ENCODE measurements at regions not wholly inside any gene's neighbourhood (a gene's known extent, or its start where the extent isn't known, plus 50 kb on each side); places are given as distances from the start of the nearest gene placed in this dataset.

DNA sequence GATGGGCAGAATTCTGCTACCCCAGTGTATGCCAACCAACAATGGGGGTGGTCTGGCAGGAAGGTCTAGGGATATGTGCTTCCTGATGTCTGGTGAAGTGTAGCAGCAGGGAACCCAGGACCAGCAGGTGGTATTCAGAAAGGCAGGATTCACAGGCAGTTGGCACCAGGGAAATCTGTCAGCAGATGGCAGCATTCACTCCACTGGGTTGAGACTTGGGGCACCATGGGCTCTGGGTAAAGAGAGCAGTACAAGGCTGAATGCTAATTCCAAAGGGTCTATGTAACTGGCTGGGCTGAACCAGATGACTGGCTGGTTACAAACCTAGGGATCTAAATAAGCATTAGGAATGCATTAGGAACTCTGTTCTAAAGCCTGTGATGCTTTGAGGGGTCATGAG lies 466.9 kb upstream of the STXBP6 start:
- Histone ChIP-seq H3K4me1 (no peaks in the 10 kb centered on the region), H3K27ac (no peak overlapping the region), H3K4me3 (no peak overlapping the region), H3K9me3 (no peaks in the 10 kb centered on the region), H3K27me3 (ENCODE audit: low read depth) (no peaks in the 10 kb centered on the region), H3K36me3 (no peaks in the 10 kb centered on the region)
- no peak for DNase-seq
- intact Hi-C loops (cut with DNase I) = no loop called here
- TF ChIP-seq, protein P1, sequence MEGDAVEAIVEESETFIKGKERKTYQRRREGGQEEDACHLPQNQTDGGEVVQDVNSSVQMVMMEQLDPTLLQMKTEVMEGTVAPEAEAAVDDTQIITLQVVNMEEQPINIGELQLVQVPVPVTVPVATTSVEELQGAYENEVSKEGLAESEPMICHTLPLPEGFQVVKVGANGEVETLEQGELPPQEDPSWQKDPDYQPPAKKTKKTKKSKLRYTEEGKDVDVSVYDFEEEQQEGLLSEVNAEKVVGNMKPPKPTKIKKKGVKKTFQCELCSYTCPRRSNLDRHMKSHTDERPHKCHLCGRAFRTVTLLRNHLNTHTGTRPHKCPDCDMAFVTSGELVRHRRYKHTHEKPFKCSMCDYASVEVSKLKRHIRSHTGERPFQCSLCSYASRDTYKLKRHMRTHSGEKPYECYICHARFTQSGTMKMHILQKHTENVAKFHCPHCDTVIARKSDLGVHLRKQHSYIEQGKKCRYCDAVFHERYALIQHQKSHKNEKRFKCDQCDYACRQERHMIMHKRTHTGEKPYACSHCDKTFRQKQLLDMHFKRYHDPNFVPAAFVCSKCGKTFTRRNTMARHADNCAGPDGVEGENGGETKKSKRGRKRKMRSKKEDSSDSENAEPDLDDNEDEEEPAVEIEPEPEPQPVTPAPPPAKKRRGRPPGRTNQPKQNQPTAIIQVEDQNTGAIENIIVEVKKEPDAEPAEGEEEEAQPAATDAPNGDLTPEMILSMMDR (IDR thresholded peaks at IDR 0.05) = no peak
- ATAC-seq = no peak

- H3K27ac ChIP-seq = no peak overlapping the region
- intact Hi-C loops (cut with DNase I) = no loop called here
- H3K27me3 ChIP-seq (ENCODE audit: low read depth) = no peaks in the 10 kb centered on the region
- no peak for DNase-seq
- TF ChIP-seq, protein P1 (IDR thresholded peaks at IDR 0.05) = no peak
- no peak for ATAC-seq
- no peak overlapping the region for H3K4me3 ChIP-seq
- H3K9me3 ChIP-seq = no peaks in the 10 kb centered on the region
- no peaks in the 10 kb centered on the region for H3K4me1 ChIP-seq
- H3K36me3 ChIP-seq = no peaks in the 10 kb centered on the region
Measured at GRCh38 chr14:25508845-25509244, 458.9 kb upstream of the STXBP6 start.

- Histone ChIP-seq H3K4me3 (no peak overlapping the region), H3K27ac (no peak overlapping the region), H3K36me3 (no peaks in the 10 kb centered on the region), H3K9me3 (no peaks in the 10 kb centered on the region), H3K27me3 (ENCODE audit: low read depth) (no peaks in the 10 kb centered on the region), H3K4me1 (no peaks in the 10 kb centered on the region)
- no peak for ATAC-seq
- TF ChIP-seq, protein P1 (IDR thresholded peaks at IDR 0.05) = no peak
- no peak for DNase-seq
- intact Hi-C loops (cut with DNase I) = no loop called here
Measured at GRCh38 chr14:25501749-25502148, 451.8 kb upstream of the STXBP6 start.

DNA sequence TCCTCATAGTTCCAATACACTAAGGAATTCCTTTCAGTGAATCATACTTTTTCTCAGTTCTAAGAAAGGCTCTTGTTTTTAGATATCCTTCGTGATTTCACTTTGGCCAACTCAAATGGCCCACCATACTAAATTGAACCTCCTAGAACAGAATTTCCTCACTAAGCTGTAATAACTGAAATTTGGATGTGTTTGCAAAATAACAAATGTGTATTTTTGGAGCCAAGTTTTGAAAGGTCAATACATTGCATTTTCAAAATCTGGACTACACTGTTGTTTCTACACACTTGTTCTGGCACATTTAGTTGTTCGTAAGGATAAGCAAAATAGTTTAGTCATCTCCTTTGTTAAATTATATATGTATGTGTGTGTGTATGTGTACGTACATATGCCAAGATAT lies 439.0 kb upstream of the STXBP6 start:
- DNase-seq = no peak
- H3K27me3 ChIP-seq (ENCODE audit: low read depth) = no peaks in the 10 kb centered on the region
- intact Hi-C loops (cut with DNase I) = no loop called here

GRCh38 chr14:25485381-25485780 lies 435.4 kb upstream of the STXBP6 start:
- ATAC-seq = no peak
- intact Hi-C loops (cut with DNase I) = no loop called here

More for the DNA sequence above, 439.0 kb upstream of the STXBP6 start:
- TF ChIP-seq, protein P1 (IDR thresholded peaks at IDR 0.05) = no peak
- Histone ChIP-seq H3K36me3 (no peaks in the 10 kb centered on the region), H3K4me3 (no peak overlapping the region), H3K4me1 (no peaks in the 10 kb centered on the region), H3K9me3 (no peaks in the 10 kb centered on the region), H3K27ac (no peak overlapping the region)
- no peak for ATAC-seq

More at GRCh38 chr14:25485381-25485780, 435.4 kb upstream of the STXBP6 start:
- TF ChIP-seq, protein P1 (IDR thresholded peaks at IDR 0.05) = no peak
- Histone ChIP-seq H3K9me3 (no peaks in the 10 kb centered on the region), H3K4me1 (no peaks in the 10 kb centered on the region), H3K27me3 (ENCODE audit: low read depth) (no peaks in the 10 kb centered on the region), H3K4me3 (no peak overlapping the region), H3K36me3 (no peaks in the 10 kb centered on the region), H3K27ac (no peak overlapping the region)
- no peak for DNase-seq
